ENCODE measurements at regions not wholly inside any gene's neighbourhood (a gene's known extent, or its start where the extent isn't known, plus 50 kb on each side); places are given as distances from the start of the nearest gene placed in this dataset.
"Not testable (repeated sequence)": the region's sequence is repeated elsewhere in the genome, so short reads cannot be mapped to it uniquely, and the experiment has no call there.

DNA sequence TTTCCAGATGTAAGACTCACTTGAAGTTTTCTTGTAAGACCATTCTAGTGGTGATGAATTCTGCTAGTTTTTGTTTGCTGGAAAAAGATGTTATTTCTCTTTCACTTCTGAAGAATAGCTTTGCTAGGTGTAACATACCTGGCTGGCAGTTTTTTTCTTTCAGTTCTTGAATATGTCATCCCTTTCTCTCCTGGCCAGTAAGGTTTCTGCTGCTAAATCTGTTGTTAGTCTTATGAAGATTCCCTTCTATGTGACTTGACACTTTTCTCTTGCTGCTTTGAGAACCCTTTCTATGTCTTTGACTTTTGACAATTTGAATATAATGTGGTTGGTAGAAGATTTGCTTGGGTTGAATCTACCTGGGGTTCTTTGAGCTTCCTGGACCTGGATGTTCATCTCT, 314.7 kb upstream of the NOX3 start:
- no peaks in the 10 kb centered on the region for H3K36me3 ChIP-seq
- intact Hi-C loops (cut with DNase I): no loop called here
- no peak overlapping the region for H3K27ac ChIP-seq
- DNase-seq: no peak
- H3K4me3 ChIP-seq: no peak overlapping the region
- peaks cover 0 to 42% (median 6%) of the 10 kb centered on the region in 12 donors for H3K9me3 ChIP-seq
- no peak for TF ChIP-seq POLR2A (IDR thresholded peaks at IDR 0.05)
- TF ChIP-seq, protein P1, sequence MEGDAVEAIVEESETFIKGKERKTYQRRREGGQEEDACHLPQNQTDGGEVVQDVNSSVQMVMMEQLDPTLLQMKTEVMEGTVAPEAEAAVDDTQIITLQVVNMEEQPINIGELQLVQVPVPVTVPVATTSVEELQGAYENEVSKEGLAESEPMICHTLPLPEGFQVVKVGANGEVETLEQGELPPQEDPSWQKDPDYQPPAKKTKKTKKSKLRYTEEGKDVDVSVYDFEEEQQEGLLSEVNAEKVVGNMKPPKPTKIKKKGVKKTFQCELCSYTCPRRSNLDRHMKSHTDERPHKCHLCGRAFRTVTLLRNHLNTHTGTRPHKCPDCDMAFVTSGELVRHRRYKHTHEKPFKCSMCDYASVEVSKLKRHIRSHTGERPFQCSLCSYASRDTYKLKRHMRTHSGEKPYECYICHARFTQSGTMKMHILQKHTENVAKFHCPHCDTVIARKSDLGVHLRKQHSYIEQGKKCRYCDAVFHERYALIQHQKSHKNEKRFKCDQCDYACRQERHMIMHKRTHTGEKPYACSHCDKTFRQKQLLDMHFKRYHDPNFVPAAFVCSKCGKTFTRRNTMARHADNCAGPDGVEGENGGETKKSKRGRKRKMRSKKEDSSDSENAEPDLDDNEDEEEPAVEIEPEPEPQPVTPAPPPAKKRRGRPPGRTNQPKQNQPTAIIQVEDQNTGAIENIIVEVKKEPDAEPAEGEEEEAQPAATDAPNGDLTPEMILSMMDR (IDR thresholded peaks at IDR 0.05): no peak
- H3K4me1 ChIP-seq: no peaks in the 10 kb centered on the region
- H3K27me3 ChIP-seq: no peaks in the 10 kb centered on the region
- no peak for ATAC-seq

DNA sequence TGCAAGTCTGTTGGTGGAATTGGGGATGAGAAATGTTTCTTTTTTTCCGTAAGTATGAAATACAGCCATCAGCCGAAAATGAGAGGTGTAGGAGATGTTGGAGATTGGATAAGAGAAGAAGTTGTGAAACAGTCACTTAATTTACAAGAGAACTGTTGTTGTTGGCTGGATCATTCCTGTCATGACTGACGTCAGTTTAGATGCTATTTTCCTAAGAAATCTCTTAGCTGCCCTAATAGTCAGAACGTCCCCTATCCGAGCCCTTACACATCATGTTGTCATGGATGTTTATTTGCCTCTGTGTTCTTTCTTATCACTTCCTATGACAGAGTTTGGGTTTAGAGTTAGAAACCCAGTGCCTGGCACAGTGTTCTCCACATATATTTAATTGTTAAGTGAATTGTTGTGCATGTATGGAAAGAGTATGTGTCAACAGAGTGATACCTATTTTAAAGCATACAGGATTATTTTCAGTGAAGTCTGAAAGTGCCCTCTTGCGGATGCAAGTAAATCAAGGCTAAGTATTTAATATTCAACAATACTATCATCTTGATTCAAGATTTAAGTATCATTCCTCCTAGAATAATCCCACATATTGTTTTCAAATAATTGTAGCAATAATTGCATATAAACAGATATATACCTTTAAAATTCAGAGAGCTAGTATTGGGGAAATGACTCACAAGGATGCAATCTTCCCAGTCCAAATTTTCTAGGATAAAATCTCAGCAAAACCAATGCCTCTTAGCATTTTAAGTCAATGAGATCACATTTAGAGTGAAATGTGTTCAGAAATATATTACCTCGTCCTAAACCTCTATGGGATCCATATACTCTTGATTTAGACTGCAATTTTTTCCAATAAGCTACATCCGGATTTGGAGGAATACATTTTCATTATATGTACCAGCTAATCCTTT, 309.9 kb upstream of the NOX3 start:
- DNase-seq: no peak
- WGBS, 4 donors: 67 to 77% (median 72%) methylated on average over 8 of the region's 8 CpGs
- Histone ChIP-seq H3K27me3 (no peaks in the 10 kb centered on the region), H3K4me1 (no peaks in the 10 kb centered on the region), H3K4me3 (no peak overlapping the region), H3K36me3 (no peaks in the 10 kb centered on the region), H3K9me3 (peaks cover 0 to 30% (median 2%) of the 10 kb centered on the region in 12 donors), H3K27ac (no peak overlapping the region)
- ATAC-seq: peak in 3 of 4 donors; percentile 39 to 50 (median 48)
- intact Hi-C loops (cut with DNase I): no loop called here
- TF ChIP-seq POLR2A (IDR thresholded peaks at IDR 0.05): no peak
- TF ChIP-seq, protein P1 (IDR thresholded peaks at IDR 0.05): no peak

GRCh38 chr6:155762649-155763048, 307.0 kb upstream of the NOX3 start:
- TF ChIP-seq, protein P1 (IDR thresholded peaks at IDR 0.05): no peak
- no peak for TF ChIP-seq POLR2A (IDR thresholded peaks at IDR 0.05)
- Histone ChIP-seq H3K4me3 (no peak overlapping the region), H3K27ac (no peak overlapping the region), H3K9me3 (peaks cover 0 to 5% (median 0%) of the 10 kb centered on the region in 12 donors), H3K27me3 (no peaks in the 10 kb centered on the region), H3K36me3 (no peaks in the 10 kb centered on the region), H3K4me1 (no peaks in the 10 kb centered on the region)
- no peak for ATAC-seq
- no peak for DNase-seq
- 93 to 96% (median 94%) methylated on average over 3 of the region's 3 CpGs for WGBS, 4 donors
- intact Hi-C loops (cut with DNase I): no loop called here

GRCh38 chr6:155755452-155755851, 299.8 kb upstream of the NOX3 start:
- Histone ChIP-seq H3K27ac (no peak overlapping the region), H3K27me3 (no peaks in the 10 kb centered on the region), H3K4me3 (no peak overlapping the region), H3K9me3 (peaks cover 0 to 24% (median 0%) of the 10 kb centered on the region in 12 donors), H3K4me1 (no peaks in the 10 kb centered on the region), H3K36me3 (no peaks in the 10 kb centered on the region)
- no peak for TF ChIP-seq POLR2A (IDR thresholded peaks at IDR 0.05)
- TF ChIP-seq, protein P1 (IDR thresholded peaks at IDR 0.05): no peak
- 34 to 60% (median 51%) methylated on average over 3 of the region's 3 CpGs for WGBS, 4 donors
- DNase-seq (no peak), ATAC-seq (no peak)
- intact Hi-C loops (cut with DNase I): no loop called here

DNA sequence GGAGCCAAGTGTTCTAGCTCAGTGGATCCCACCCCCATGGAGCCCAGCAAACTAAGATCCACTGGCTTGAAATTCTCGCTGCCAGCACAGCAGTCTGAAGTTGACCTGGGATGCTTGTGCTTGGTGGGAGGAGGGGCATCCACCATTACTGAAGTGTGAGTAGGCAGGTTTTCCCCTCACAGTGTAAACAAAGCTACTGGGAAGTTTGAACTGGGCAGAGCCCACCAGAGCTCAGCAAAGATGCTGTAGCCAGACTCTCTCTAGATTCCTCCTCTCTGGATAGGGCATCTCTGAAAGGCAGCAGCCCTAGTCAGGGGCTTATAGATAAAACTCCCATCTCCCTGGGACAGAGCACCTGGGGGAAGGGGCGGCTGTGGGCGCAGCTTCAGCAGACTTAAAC, 293.1 kb upstream of the NOX3 start:
- H3K27me3 ChIP-seq; H3K27ac ChIP-seq; H3K36me3 ChIP-seq; DNase-seq; intact Hi-C loops (cut with DNase I); H3K4me3 ChIP-seq; ATAC-seq; H3K4me1 ChIP-seq: not testable (repeated sequence)
- WGBS, 4 donors: 61 to 73% (median 68%) methylated on average over 1 to 3 of the region's 3 CpGs
- peaks cover 0 to 17% (median 0%) of the 10 kb centered on the region in 12 donors for H3K9me3 ChIP-seq
